Loucy (cell line): ENCODE measurements at regions not wholly inside any gene's neighbourhood (a gene's known extent, or its start where the extent isn't known, plus 50 kb on each side); places are given as distances from the start of the nearest gene placed in this dataset.

Source experiments
- CTCF ChIP-seq: fragments of 200-600 bp; sonication (generic); conservative IDR thresholded peaks from 2 replicates; pipeline ENCODE4 v1.5.1; 2014; ENCODE audit warnings: mild to moderate bottlenecking, antibody characterized with exemption, low read length
- EZH2phosphoT487 ChIP-seq: fragments of 200-600 bp; IDR thresholded peaks from 2 replicates; pipeline ENCODE4 v1.6.1; 2018; ENCODE audit warnings: antibody characterized with exemption, mild to moderate bottlenecking, moderate library complexity, borderline replicate concordance

GRCh38 chr20:53712212-53712977, 118.8 kb upstream of the ZNF217 start:
- TF ChIP-seq CTCF (no peak), EZH2phosphoT487 (no peak)
